Mesodermal cell (in vitro differentiated cells): ENCODE measurements at regions not wholly inside any gene's neighbourhood (a gene's known extent, or its start where the extent isn't known, plus 50 kb on each side); places are given as distances from the start of the nearest gene placed in this dataset.

Experiments used
- H3K27ac ChIP-seq: 2 replicates; pipeline ENCODE4 v1.7.0; 2013; ENCODE audit warnings: mild to moderate bottlenecking, low read depth, low read length, moderate library complexity; ENCODE audit not compliant: severe bottlenecking
- H3K36me3 ChIP-seq: 2 replicates; pipeline ENCODE4 v1.7.1; 2013; ENCODE audit warnings: mild to moderate bottlenecking, low read length, moderate library complexity; ENCODE audit not compliant: control insufficient read depth, insufficient read depth
- H3K4me1 ChIP-seq: one replicate; pipeline ENCODE4 v1.7.1; 2013; ENCODE audit warnings: mild to moderate bottlenecking, low read length; ENCODE audit not compliant: insufficient read depth, control insufficient read depth, poor library complexity, severe bottlenecking
- H3K4me3 ChIP-seq: 2 replicates; pipeline ENCODE4 v1.7.0; 2013; ENCODE audit warnings: low read length, control low read depth, mild to moderate bottlenecking; ENCODE audit not compliant: insufficient read depth, poor library complexity, severe bottlenecking; ENCODE audit errors: extremely low read depth
- H3K9me3 ChIP-seq: 2 replicates; pipeline ENCODE4 v1.7.1; 2013; ENCODE audit warnings: mild to moderate bottlenecking, low read length, moderate library complexity; ENCODE audit not compliant: control insufficient read depth
- WGBS, 2 experiments: methylation state at CpG; one replicate each; pipeline ENCODE4 v1.1.5; 2013; ENCODE audit warnings: missing lambda C conversion rate in 2 of 2; ENCODE audit not compliant: insufficient coverage in 2 of 2; 5-methylcytosine and 5-hydroxymethylcytosine counted together

- Histone ChIP-seq H3K36me3 (no peaks in the 10 kb centered on the region), H3K9me3 (no peaks in the 10 kb centered on the region), H3K4me1 (no peaks in the 10 kb centered on the region), H3K27ac (no peak overlapping the region), H3K4me3 (no peak overlapping the region)
- WGBS, 2 experiments, result 100% methylated on average over 2 of the region's 4 CpGs; no CpG with 5 or more reads in 1 of the 2 experiments
Measured at GRCh38 chr6:120588424-120588823, 745.9 kb downstream of the TBC1D32 start.

DNA sequence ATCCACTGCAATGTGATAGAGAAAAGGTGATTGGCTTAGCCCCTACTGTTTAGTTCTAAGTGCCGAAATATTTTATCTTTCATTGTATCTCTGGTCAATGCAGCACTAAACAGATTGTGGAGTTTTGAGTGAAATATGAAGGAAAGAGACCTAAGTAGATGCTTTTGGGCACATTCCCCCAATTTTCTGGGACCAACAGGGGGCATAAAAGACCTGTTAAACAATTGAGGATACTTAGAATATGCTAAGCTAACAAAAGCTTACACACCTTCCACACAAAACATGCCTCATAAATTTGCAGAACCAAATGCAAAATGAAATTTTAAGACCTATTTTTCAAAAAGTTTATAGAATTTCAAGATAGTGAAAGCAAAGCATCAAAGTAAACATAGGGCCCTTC lies 746.9 kb downstream of the TBC1D32 start:
- WGBS, 2 experiments, result no CpG with 5 or more reads among the region's 1 CpG
- Histone ChIP-seq H3K4me3 (no peak overlapping the region), H3K4me1 (no peaks in the 10 kb centered on the region), H3K9me3 (no peaks in the 10 kb centered on the region), H3K36me3 (no peaks in the 10 kb centered on the region), H3K27ac (no peak overlapping the region)

GRCh38 chr6:120584111-120584760 lies 750.0 kb downstream of the TBC1D32 start:
- Histone ChIP-seq H3K4me3 (no peak overlapping the region), H3K4me1 (no peaks in the 10 kb centered on the region), H3K27ac (no peak overlapping the region), H3K9me3 (no peaks in the 10 kb centered on the region), H3K36me3 (no peaks in the 10 kb centered on the region)
- 79 to 81% methylated on average over 6 to 7 of the region's 9 CpGs for WGBS, 2 experiments

DNA sequence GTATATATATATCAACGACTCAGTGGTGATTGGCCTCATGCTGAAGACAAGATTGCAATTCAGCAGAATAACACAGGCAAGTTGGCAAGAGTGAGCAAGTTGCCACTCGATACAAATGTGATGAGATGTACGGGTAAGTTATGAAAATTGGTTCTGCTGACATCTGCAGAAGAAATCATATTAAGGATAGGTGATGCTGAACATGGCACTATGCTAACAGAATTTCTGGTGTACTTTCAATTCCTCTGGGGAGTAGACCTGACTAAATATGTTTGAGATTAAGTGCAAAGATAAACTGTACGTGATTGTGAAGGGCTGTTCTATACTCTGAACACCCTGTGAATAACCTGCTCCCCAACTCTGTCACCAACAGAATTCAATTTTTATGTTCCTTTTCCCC lies 758.2 kb downstream of the TBC1D32 start:
- 90 to 100% methylated on average over 2 to 3 of the region's 4 CpGs for WGBS, 2 experiments
- Histone ChIP-seq H3K36me3 (no peaks in the 10 kb centered on the region), H3K27ac (no peak overlapping the region)

DNA sequence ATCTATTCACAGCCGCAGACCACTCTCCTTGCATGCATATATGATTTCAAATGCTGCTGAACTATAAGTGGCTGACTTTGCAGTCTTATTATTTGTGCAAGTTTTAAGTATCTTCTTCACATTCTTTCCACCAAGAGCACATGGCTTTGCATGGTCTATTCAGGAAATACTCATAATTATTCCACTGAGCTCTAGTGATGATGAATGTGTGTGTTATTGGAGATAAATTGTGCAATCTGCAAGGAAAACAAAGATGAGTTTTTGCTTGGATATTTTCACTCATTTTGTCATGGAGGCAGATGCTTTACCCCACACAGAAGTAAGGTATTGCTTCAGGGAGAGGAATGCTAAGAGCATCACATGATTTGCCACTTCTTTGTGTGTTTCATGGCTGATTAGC lies 764.6 kb downstream of the TBC1D32 start:
- Histone ChIP-seq H3K9me3 (no peaks in the 10 kb centered on the region), H3K4me1 (no peaks in the 10 kb centered on the region), H3K4me3 (no peak overlapping the region), H3K27ac (no peak overlapping the region), H3K36me3 (no peaks in the 10 kb centered on the region)
- WGBS, 2 experiments, result no CpG with 5 or more reads among the region's 1 CpG

More for the DNA sequence above, 758.2 kb downstream of the TBC1D32 start:
- Histone ChIP-seq H3K4me3 (no peak overlapping the region), H3K9me3 (no peaks in the 10 kb centered on the region), H3K4me1 (no peaks in the 10 kb centered on the region)

- Histone ChIP-seq H3K36me3 (no peaks in the 10 kb centered on the region), H3K4me1 (no peaks in the 10 kb centered on the region), H3K4me3 (no peak overlapping the region), H3K9me3 (no peaks in the 10 kb centered on the region), H3K27ac (no peak overlapping the region)
- 100% methylated on average over 2 of the region's 3 CpGs; no CpG with 5 or more reads in 1 of the 2 experiments for WGBS, 2 experiments
Measured at GRCh38 chr6:120564779-120565178, 769.5 kb downstream of the TBC1D32 start.

DNA sequence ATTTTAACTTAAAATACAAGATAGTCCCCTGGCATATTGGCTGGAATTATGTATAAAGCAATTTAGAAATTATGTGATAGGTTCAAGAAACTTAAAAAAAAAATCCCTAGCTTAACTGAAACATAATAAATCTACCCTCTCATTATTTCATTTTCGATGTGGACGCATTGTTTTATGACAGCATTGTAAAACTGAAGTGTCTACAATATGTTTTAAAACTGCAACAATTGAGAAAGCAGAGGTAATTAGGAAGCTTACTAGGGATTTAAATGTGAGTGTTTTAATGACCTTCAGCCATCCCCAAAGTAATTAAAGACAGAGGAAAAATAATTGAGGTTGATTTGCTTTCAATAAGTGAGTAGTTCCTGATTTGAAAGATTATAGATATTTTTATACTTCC lies 776.0 kb downstream of the TBC1D32 start:
- Histone ChIP-seq H3K27ac (no peak overlapping the region), H3K36me3 (no peaks in the 10 kb centered on the region), H3K4me1 (no peaks in the 10 kb centered on the region), H3K9me3 (no peaks in the 10 kb centered on the region), H3K4me3 (no peak overlapping the region)
- no CpG with 5 or more reads among the region's 2 CpGs for WGBS, 2 experiments

GRCh38 chr6:120557554-120557953 lies 776.7 kb downstream of the TBC1D32 start:
- Histone ChIP-seq H3K9me3 (no peaks in the 10 kb centered on the region), H3K36me3 (no peaks in the 10 kb centered on the region), H3K27ac (no peak overlapping the region), H3K4me3 (no peak overlapping the region), H3K4me1 (no peaks in the 10 kb centered on the region)
- no CpG with 5 or more reads among the region's 3 CpGs for WGBS, 2 experiments

DNA sequence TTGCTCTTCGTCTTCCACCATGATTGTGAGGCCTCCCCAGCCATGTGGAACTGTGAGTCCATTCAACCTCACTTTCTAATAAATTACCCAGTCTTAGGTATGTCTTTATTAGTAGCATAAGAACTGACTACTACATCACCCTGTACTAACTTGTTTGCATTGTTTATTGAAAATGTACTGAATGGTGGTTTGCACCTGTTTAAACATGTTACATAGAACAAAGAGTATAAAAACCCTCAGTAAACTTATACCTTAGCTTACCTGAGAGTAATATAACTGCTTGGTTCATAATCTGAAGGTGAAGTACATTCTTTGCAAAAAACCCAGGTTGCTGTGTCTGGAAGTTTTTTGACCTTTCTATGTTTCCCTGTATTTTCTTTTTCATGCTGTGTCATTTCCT lies 777.8 kb downstream of the TBC1D32 start:
- Histone ChIP-seq H3K36me3 (no peaks in the 10 kb centered on the region), H3K4me3 (no peak overlapping the region), H3K9me3 (no peaks in the 10 kb centered on the region), H3K4me1 (no peaks in the 10 kb centered on the region), H3K27ac (no peak overlapping the region)
- WGBS, 2 experiments, result 71 to 80% methylated on average over 1 of the region's 1 CpG

DNA sequence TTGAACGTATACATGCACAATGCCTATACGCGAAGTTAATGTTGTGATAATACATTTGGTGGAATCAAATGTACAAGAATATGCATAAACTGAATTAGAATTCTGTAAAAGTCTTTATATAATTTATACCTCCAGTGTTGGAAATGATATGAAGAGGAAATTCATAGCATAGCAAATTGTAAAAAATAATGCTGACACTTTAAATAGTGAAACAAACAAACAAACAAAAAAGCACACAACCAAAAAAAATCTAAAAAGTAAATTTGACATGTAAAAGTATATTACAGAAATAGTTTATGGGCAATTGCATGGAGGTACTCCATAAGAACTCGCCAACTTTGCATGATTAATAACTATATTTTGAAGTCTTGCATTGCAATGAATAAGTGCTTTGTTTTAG lies 780.9 kb downstream of the TBC1D32 start:
- Histone ChIP-seq H3K27ac (no peak overlapping the region), H3K4me3 (no peak overlapping the region), H3K9me3 (no peaks in the 10 kb centered on the region), H3K36me3 (no peaks in the 10 kb centered on the region), H3K4me1 (no peaks in the 10 kb centered on the region)
- WGBS, 2 experiments, result no CpG with 5 or more reads among the region's 4 CpGs

GRCh38 chr6:120545353-120545752 lies 788.9 kb downstream of the TBC1D32 start:
- H3K9me3 ChIP-seq, result no peaks in the 10 kb centered on the region
- H3K4me3 ChIP-seq, result no peak overlapping the region
- WGBS, 2 experiments, result no CpG with 5 or more reads among the region's 2 CpGs
- H3K36me3 ChIP-seq, result no peaks in the 10 kb centered on the region
- H3K4me1 ChIP-seq, result no peaks in the 10 kb centered on the region
- H3K27ac ChIP-seq, result no peak overlapping the region
